ENCODE measurements at regions not wholly inside any gene's neighbourhood (a gene's known extent, or its start where the extent isn't known, plus 50 kb on each side); places are given as distances from the start of the nearest gene placed in this dataset.

DNA sequence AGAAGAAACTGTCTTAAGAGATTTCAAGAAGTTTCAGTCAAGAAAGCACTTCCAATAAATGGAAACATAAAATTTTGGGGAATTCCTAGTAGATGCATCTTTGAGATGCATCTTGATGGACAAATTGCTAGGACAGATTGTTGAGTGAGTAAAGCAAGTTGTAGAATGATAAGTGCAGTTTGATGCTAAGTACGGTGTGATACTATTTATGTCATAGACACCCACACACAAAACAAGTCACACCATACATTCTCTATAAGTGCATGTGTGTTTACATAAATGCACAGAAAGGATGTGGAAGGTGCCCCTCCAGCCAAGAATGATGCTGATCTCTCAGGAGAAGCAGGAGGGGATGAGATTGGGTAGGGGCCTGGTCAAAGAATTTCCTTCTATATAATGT is 375.7 kb downstream of the FOXO1 start:
- Mint-ChIP-seq H3K27ac (peak overlapping the region; percentile 13), H3K9me3 (peaks cover under 1% of the 10 kb centered on the region), H3K4me1 (ENCODE audit: low read depth) (peaks cover 14% of the 10 kb centered on the region), H3K27me3 (ENCODE audit: insufficient read depth) (peaks cover 2% of the 10 kb centered on the region), H3K36me3 (ENCODE audit: low read depth) (peaks cover under 1% of the 10 kb centered on the region), H3K4me3 (no peak overlapping the region)
- no peak for DNase-seq (ENCODE audit: low spot score)
- intact Hi-C loops (cut with micrococcal nuclease): no loop called here

DNA sequence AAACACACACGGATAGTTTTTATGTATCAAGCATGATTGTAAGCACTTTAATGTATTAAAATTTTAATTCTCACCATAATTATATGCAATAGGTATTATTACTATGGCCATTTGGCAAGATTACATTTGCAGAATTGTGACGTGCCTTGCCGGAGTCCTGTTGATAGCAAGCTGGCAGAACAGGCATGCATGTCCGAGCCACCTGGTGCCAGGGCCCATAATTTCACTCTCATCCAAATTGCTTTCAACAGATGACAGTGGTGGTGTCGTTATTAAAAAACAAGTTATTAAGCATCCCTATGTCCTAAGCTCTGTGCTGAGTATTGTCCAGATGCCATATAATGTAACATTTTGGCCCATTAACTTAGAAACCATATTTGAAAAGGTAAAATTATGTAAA is 374.3 kb downstream of the FOXO1 start:
- H3K9me3 Mint-ChIP-seq: peaks cover 6% of the 10 kb centered on the region
- intact Hi-C loops (cut with micrococcal nuclease): no loop called here
- peaks cover 2% of the 10 kb centered on the region for H3K27me3 Mint-ChIP-seq (ENCODE audit: insufficient read depth)
- peaks cover 14% of the 10 kb centered on the region for H3K4me1 Mint-ChIP-seq (ENCODE audit: low read depth)
- H3K4me3 Mint-ChIP-seq: no peak overlapping the region
- H3K36me3 Mint-ChIP-seq (ENCODE audit: low read depth): peaks cover 4% of the 10 kb centered on the region
- no peak overlapping the region for H3K27ac Mint-ChIP-seq
- DNase-seq (ENCODE audit: low spot score): no peak

DNA sequence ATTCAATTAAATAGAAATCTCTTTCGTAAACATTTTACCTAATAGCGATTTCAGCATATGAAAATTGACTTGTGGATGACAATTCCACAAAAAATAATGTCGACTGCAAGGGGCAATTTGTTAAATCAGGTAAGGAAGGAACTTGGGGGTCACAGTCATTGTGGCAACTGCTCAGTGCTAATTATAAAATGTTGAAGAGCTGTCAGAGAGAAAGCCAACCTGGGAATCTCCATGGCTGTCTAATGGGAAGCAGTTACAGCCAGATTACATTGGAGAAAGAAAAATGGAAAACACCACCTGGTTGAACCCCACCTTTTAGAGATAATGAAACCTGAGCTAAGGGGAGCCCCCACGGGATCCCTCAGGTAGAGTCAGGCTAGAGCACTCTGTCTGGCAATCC is 373.9 kb downstream of the FOXO1 start:
- intact Hi-C loops (cut with micrococcal nuclease): no loop called here
- no peak for DNase-seq (ENCODE audit: low spot score)
- no peak overlapping the region for H3K27ac Mint-ChIP-seq
- H3K36me3 Mint-ChIP-seq (ENCODE audit: low read depth): peaks cover 4% of the 10 kb centered on the region
- H3K27me3 Mint-ChIP-seq (ENCODE audit: insufficient read depth): no peaks in the 10 kb centered on the region
- H3K9me3 Mint-ChIP-seq: peaks cover 6% of the 10 kb centered on the region
- peaks cover 14% of the 10 kb centered on the region for H3K4me1 Mint-ChIP-seq (ENCODE audit: low read depth)
- H3K4me3 Mint-ChIP-seq: no peak overlapping the region

DNA sequence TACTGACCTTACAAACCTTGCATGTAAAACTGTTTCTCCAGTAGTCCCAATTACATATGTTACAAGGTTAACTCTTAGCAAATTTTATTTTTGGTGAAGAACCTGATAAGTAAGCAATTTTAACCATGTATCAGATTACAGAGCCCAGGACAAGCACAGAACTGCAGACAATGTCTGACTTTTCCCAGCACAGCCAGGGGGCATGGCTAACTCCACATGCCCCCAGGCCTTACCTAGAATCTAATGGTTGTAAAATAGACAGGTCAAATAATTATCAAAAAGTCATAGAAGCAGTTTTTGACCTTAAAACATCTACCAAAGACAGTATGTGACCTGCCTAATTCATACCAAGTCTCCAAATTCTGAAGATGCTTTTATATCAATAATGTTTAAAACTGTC is 364.1 kb downstream of the FOXO1 start:
- Mint-ChIP-seq H3K36me3 (ENCODE audit: low read depth) (peaks cover 9% of the 10 kb centered on the region), H3K27me3 (ENCODE audit: insufficient read depth) (no peaks in the 10 kb centered on the region), H3K4me1 (ENCODE audit: low read depth) (peaks cover 11% of the 10 kb centered on the region), H3K4me3 (no peak overlapping the region), H3K9me3 (peaks cover 55% of the 10 kb centered on the region), H3K27ac (no peak overlapping the region)
- intact Hi-C loops (cut with micrococcal nuclease): loop anchor here (2.0 to 10.0 kb wide), 2 partner anchors 14 to 518 kb away; no protein-coding TSS in a partner anchor
- no peak for DNase-seq (ENCODE audit: low spot score)

DNA sequence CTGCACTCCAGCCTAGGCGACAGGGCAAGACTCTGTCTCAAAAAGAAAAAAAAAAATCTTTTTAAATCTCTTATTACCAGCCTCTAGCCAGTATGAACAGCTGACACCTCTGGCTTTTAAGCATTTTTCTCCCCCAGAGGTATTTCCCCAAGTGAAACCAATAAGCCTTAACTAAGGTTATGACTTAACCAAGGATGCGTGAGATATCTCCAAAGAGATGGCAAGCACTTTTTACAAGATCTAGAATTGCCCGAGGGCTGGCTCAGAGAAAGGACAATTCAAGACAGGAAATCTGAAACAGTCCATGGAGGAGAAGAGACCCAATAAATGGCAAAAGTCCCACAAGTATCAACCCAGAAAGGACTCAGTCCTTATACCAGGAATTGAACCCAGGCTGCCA is 362.1 kb downstream of the FOXO1 start:
- peaks cover 61% of the 10 kb centered on the region for H3K9me3 Mint-ChIP-seq
- H3K27ac Mint-ChIP-seq: no peak overlapping the region
- peaks cover 9% of the 10 kb centered on the region for H3K36me3 Mint-ChIP-seq (ENCODE audit: low read depth)
- no peaks in the 10 kb centered on the region for H3K27me3 Mint-ChIP-seq (ENCODE audit: insufficient read depth)
- no peak for DNase-seq (ENCODE audit: low spot score)
- peaks cover 25% of the 10 kb centered on the region for H3K4me1 Mint-ChIP-seq (ENCODE audit: low read depth)
- H3K4me3 Mint-ChIP-seq: no peak overlapping the region
- intact Hi-C loops (cut with micrococcal nuclease): loop anchor here (10.0 kb wide), 1 partner anchor 520 kb away; no protein-coding TSS in a partner anchor

DNA sequence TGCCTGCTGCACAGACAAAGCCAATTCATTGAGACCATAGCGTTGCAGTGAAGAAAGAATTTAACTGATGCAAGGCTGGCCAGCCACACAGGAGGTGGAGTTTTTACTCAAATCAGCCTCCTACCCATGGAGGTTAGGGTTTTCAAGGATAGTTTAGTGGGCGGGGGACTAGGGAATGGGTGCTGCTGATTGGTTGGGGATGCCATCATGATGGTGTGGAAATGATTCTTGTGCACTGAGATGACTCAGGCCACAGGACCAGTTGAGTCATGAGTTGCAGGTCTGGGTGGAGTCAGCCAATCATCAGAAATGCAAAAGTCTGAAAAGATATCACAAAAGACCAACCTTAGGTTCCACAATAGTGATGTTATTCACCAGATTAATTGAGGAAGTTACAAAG is 359.6 kb downstream of the FOXO1 start:
- Mint-ChIP-seq H3K27ac (peak overlapping the region; percentile 1), H3K4me1 (ENCODE audit: low read depth) (peaks cover 25% of the 10 kb centered on the region), H3K36me3 (ENCODE audit: low read depth) (peaks cover 9% of the 10 kb centered on the region), H3K9me3 (peaks cover 46% of the 10 kb centered on the region), H3K4me3 (peak overlapping the region; percentile 1), H3K27me3 (ENCODE audit: insufficient read depth) (no peaks in the 10 kb centered on the region)
- intact Hi-C loops (cut with micrococcal nuclease): loop anchor here (2.0 to 10.0 kb wide), 2 partner anchors 56 to 522 kb away; no protein-coding TSS in a partner anchor
- no peak for DNase-seq (ENCODE audit: low spot score)

DNA sequence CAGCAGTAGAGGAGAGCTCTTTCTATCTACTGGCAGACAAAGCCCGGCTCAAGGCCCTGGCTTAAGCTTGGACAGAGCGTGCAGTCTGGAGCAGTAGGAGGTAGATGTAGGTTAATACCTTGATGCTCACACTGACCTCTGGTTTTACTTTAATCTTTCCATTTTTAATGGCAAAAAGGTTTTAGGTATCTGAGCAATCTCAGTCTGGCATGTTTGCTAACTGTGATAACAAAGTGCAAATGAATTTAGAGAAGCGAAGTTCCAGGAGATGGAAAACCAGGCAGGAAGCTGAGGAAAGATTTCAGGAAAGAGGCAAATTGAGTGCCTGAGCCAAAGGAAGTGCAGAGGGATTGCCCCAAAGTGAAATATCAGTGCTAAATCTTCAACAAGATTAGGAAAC is 356.6 kb downstream of the FOXO1 start:
- Mint-ChIP-seq H3K4me1 (ENCODE audit: low read depth) (peaks cover 49% of the 10 kb centered on the region), H3K4me3 (no peak overlapping the region), H3K9me3 (peaks cover 29% of the 10 kb centered on the region), H3K27me3 (ENCODE audit: insufficient read depth) (no peaks in the 10 kb centered on the region), H3K27ac (no peak overlapping the region), H3K36me3 (ENCODE audit: low read depth) (peaks cover 9% of the 10 kb centered on the region)
- DNase-seq (ENCODE audit: low spot score): no peak
- intact Hi-C loops (cut with micrococcal nuclease): loop anchor here (10.0 kb wide), 1 partner anchor 525 kb away; no protein-coding TSS in a partner anchor

DNA sequence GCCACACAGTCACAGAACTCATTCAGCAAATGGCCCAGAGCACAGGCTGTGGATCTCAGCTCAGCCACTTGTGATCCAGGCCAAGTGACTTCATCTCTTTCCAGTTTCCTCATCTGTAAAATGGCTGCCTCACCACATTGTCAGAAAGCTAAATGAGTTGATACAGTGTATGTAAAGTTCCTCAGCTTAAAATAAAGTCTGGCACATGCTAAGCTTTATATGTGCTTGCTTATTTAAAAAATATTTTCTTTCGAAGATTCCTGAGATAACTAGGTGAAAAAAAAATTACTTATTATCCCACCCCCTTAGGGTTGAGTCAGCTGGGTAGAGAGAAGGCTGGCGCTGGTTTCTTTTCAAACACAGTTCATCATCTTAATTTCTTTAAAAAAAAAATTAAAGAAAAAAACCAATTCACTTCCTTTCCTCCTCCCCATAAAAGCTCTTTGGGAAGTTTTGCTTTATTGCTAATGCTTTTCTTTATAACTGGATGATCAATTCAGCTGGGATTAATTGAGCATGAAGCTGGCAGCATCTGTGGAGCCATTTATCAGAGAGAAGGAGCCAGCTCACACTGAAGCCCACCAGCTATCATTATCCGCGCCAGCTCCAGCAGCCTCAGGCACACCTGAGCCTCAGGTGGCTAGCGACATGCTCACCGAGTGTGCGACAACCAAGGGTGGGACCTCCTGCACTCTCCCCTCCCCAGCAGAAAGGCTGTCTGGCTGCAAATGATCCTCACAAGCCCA is 354.9 kb downstream of the FOXO1 start:
- peaks cover 2% of the 10 kb centered on the region for H3K36me3 Mint-ChIP-seq (ENCODE audit: low read depth)
- intact Hi-C loops (cut with micrococcal nuclease): no loop called here
- peaks cover 60% of the 10 kb centered on the region for H3K4me1 Mint-ChIP-seq (ENCODE audit: low read depth)
- H3K27me3 Mint-ChIP-seq (ENCODE audit: insufficient read depth): no peaks in the 10 kb centered on the region
- DNase-seq (ENCODE audit: low spot score): no peak
- peaks cover 16% of the 10 kb centered on the region for H3K9me3 Mint-ChIP-seq
- H3K4me3 Mint-ChIP-seq: no peak overlapping the region
- H3K27ac Mint-ChIP-seq: no peak overlapping the region

DNA sequence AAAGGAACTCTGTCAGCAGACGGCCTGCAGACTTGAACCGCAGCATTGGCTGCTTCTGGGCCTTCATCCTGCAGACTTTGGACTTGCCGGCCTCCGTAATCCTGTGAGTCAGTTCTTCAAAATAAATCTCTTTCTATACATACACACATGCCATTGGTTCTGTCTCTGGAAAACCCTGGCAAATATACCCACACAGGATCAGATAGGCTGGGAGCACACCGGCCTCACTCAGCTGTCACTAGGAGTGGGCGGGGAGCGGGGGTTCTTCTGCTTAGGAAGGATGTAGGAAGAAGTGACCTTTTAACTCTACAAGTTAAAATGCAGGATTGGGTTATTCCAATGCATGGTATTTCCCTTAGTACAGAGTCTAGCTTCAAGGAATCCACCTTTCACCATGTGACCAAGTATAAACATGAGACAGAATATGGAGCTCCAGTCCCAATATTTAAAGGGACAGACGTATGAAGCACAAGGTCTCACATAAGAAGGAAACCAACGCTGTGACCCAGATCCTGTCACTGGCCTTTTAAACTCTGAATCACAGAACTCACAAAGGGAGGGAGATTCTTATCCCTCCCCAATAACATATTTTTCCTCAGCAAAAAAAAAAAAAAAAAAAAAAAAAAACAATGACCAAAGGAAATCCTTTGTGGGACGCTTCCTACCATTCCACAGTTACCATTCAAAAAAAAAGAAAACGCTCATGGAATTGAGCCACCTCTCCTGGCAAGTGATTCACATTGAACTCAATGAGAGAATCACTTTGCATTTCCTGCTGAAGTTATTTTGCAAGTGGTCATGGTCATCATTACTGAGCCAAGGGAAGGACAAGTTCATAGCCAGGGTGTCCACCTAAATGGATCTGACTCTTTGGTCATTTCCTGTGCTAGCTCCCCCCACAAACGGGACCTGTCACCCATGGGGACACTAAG is 352.9 kb downstream of the FOXO1 start:
- intact Hi-C loops (cut with micrococcal nuclease): loop anchor here (2.0 kb wide), 1 partner anchor 63 kb away; no protein-coding TSS in a partner anchor
- Mint-ChIP-seq H3K36me3 (ENCODE audit: low read depth) (no peaks in the 10 kb centered on the region), H3K4me3 (no peak overlapping the region), H3K9me3 (peaks cover 1% of the 10 kb centered on the region), H3K4me1 (ENCODE audit: low read depth) (peaks cover 61% of the 10 kb centered on the region), H3K27ac (no peak overlapping the region), H3K27me3 (ENCODE audit: insufficient read depth) (no peaks in the 10 kb centered on the region)
- no peak for DNase-seq (ENCODE audit: low spot score)

- intact Hi-C loops (cut with micrococcal nuclease): loop anchor here (1.0 to 5.0 kb wide), 7 partner anchors 13 to 347 kb away; no protein-coding TSS in a partner anchor
- Mint-ChIP-seq H3K36me3 (ENCODE audit: low read depth) (no peaks in the 10 kb centered on the region), H3K27me3 (ENCODE audit: insufficient read depth) (no peaks in the 10 kb centered on the region), H3K4me1 (ENCODE audit: low read depth) (peaks cover 77% of the 10 kb centered on the region), H3K4me3 (peak overlapping the region; percentile 63), H3K27ac (peak overlapping the region; percentile 79), H3K9me3 (peaks cover 3% of the 10 kb centered on the region)
- peak; percentile 54 for DNase-seq (ENCODE audit: low spot score)
These were observed 350.9 kb downstream of the FOXO1 start for GRCh38 chr13:40315416-40316064.

DNA sequence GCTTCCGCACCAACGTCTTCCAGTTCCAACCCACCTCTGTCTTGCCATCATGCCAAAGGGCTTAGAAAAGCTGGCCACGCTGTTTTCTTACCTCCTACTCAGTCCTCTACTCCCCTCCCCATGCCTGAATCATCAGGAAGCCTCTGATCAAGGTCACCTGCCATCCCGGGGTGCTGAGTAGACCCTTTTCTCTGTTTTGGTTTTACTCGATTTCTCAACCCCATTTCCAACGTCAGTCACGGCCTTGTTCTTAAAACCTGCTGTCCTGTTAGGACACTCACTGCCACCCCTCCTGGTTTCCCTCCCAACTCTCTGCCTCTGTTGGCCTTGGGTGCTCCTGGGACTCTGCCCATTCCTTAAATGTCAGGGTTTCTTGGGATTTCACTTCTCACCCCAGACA is 350.1 kb downstream of the FOXO1 start:
- Mint-ChIP-seq H3K36me3 (ENCODE audit: low read depth) (no peaks in the 10 kb centered on the region), H3K9me3 (peaks cover 4% of the 10 kb centered on the region), H3K4me3 (peak overlapping the region; percentile 66), H3K4me1 (ENCODE audit: low read depth) (peaks cover 79% of the 10 kb centered on the region), H3K27ac (peak overlapping the region; percentile 87), H3K27me3 (ENCODE audit: insufficient read depth) (no peaks in the 10 kb centered on the region)
- intact Hi-C loops (cut with micrococcal nuclease): loop anchor here (2.0 to 5.0 kb wide), 5 partner anchors 14 to 346 kb away; no protein-coding TSS in a partner anchor
- no peak for DNase-seq (ENCODE audit: low spot score)

- H3K9me3 Mint-ChIP-seq: peaks cover 8% of the 10 kb centered on the region
- DNase-seq (ENCODE audit: low spot score): no peak
- peaks cover 75% of the 10 kb centered on the region for H3K4me1 Mint-ChIP-seq (ENCODE audit: low read depth)
- H3K27ac Mint-ChIP-seq: peak overlapping the region; percentile 24
- no peak overlapping the region for H3K4me3 Mint-ChIP-seq
- intact Hi-C loops (cut with micrococcal nuclease): loop anchor here (2.0 to 5.0 kb wide), 5 partner anchors 15 to 345 kb away; no protein-coding TSS in a partner anchor
- H3K36me3 Mint-ChIP-seq (ENCODE audit: low read depth): no peaks in the 10 kb centered on the region
- H3K27me3 Mint-ChIP-seq (ENCODE audit: insufficient read depth): no peaks in the 10 kb centered on the region
These were observed 348.5 kb downstream of the FOXO1 start for GRCh38 chr13:40317980-40318327.
